Transverse colon (tissue), 4 donors: ENCODE measurements at regions not wholly inside any gene's neighbourhood (a gene's known extent, or its start where the extent isn't known, plus 50 kb on each side); places are given as distances from the start of the nearest gene placed in this dataset.

ENCODE experiments used
- CTCF ChIP-seq, 5 experiments: fragments of 200-600 bp in 3 of 5; fragments of 450-650 bp in 2 of 5; sonication (generic) in 3 of 5; IDR thresholded peaks; 1 replicate in 2 of 5; 2 replicates in 3 of 5; pipeline ENCODE4 v1.5.1; 2016 to 2017; ENCODE audit warnings: antibody characterized with exemption in 5 of 5, inconsistent platforms in 3 of 5, mild to moderate bottlenecking in 2 of 5, moderate library complexity in 1 of 5
- EP300 ChIP-seq: sonication (generic); formaldehyde crosslinking; IDR thresholded peaks from one replicate; pipeline ENCODE4 v1.6.1; 2017; ENCODE audit warnings: antibody characterized with exemption, low read depth
- POLR2A ChIP-seq: fragments of 450-650 bp; IDR thresholded peaks from one replicate; pipeline ENCODE4 v1.6.1; 2016; ENCODE audit warnings: antibody characterized with exemption, mild to moderate bottlenecking, moderate library complexity
- POLR2AphosphoS5 ChIP-seq, 3 donors: sonication (generic); formaldehyde crosslinking; IDR thresholded peaks; one replicate each; pipeline ENCODE4 v1.6.1; 2016; ENCODE audit warnings: antibody characterized with exemption in 3 of 3

- TF ChIP-seq CTCF (IDR thresholded peaks at IDR 0.05): no peak
- no peak for TF ChIP-seq POLR2AphosphoS5 (IDR thresholded peaks at IDR 0.05)
- TF ChIP-seq EP300: no peak
- TF ChIP-seq POLR2A: no peak
Observed at GRCh38 chr4:144817081-144817480, 171.1 kb downstream of the HHIP start.
